ENCODE measurements at regions not wholly inside any gene's neighbourhood (a gene's known extent, or its start where the extent isn't known, plus 50 kb on each side); places are given as distances from the start of the nearest gene placed in this dataset.

- TF ChIP-seq POLR2A (IDR thresholded peaks at IDR 0.05) (no peak), CTCF (IDR thresholded peaks at IDR 0.05 in 4 of 5, conservative IDR thresholded peaks at IDR 0.05 in 1 of 5) (no peak)
Observed at GRCh38 chr9:84151236-84151635, 170.6 kb downstream of the RMI1 start.

All from gastrocnemius medialis (tissue), 4 donors.